Activated naive CD8-positive, alpha-beta T cell treated with anti-CD3 and anti-CD28 coated beads, Interleukin-2, amount 50 U/mL, for 16 hours (primary cell): ENCODE measurements at regions not wholly inside any gene's neighbourhood (a gene's known extent, or its start where the extent isn't known, plus 50 kb on each side); places are given as distances from the start of the nearest gene placed in this dataset.
"Not testable (repeated sequence)": the region's sequence is repeated elsewhere in the genome, so short reads cannot be mapped to it uniquely, and the experiment has no call there.

Experiments
- DNase-seq: peaks from one replicate; pipeline ENCODE4 v3.0.0-alpha.2; 2020; ENCODE audit warnings: low read depth, low spot score

DNA sequence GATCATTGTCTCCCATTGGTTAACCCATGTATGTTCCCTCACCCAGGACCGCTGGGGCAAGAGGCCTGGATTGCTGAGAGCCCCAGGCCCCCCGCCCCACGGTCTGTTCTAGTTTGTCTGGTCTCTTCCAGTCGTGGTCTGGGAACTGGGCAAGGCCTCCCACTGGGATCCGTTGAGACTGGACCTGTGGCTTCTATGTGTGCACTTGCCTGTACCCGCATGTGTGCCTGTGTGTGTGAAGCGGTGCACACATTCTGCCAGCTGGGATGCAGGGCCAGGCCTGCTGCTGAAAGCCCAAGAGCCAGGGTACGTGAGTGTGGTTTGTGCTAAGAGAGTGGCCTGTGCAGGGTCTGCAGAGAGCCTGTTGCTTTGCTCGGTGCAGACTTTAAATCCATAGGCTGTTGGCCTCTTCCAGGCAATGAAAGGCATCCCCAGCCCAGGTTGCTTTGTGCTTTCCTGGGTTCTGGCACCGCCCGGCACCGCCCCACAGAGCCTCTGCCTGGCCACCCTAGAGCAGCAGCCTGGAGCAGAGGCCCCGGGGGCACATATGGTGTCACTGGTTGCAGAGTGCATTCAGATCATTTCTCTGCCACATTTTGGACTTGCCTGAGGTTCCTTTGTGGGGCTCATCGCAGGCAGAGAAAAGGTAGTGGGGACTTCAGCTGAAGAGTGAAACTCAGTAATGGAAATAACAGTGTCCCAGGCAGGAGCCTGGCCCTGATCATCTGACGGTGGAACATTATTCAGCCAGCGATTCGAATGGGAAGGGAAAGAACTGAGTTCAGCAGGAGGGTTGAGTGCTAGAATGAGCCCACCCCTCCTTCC, 215.5 kb downstream of the GLRX3 start:
- no peak for DNase-seq

DNA sequence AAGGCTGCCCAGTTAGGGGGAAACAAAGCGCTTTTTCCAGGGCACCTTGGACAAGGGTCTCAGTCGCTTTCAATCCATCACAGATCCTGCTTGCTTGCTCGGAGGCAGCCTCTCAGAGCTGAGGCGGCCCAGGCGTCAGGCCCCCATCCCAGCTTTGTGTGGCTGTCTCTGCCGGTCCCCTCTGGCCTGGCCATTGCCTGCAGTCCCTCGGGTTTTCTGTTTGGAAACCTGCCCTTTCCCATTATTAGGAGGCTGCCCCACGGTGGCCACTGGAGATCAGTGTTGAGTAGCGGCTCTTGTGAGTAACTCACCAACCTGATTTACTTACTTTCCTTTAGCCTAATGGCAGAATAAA, 216.1 kb downstream of the GLRX3 start:
- DNase-seq, result no peak

GRCh38 chr10:130353928-130354572, 217.9 kb downstream of the GLRX3 start:
- DNase-seq, result no peak

DNA sequence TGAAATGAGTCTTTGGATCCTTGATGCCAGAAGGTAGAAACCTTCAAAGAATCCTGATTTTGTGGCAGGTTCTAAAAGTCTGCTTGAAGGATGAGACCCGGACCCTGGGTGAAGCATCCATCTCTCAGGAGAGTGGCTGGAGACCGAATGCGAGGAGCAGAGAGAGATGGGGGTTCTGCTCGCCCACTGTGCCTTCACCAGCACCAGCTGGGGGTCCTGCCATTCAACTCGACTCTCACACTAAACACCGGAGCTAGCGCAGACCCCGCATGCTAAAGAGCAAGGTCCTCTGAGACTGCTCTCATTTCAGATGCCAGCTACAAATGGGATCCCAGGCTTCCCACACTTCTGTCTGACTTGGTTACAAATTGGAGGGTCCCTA, 218.4 kb downstream of the GLRX3 start:
- DNase-seq, result no peak

DNA sequence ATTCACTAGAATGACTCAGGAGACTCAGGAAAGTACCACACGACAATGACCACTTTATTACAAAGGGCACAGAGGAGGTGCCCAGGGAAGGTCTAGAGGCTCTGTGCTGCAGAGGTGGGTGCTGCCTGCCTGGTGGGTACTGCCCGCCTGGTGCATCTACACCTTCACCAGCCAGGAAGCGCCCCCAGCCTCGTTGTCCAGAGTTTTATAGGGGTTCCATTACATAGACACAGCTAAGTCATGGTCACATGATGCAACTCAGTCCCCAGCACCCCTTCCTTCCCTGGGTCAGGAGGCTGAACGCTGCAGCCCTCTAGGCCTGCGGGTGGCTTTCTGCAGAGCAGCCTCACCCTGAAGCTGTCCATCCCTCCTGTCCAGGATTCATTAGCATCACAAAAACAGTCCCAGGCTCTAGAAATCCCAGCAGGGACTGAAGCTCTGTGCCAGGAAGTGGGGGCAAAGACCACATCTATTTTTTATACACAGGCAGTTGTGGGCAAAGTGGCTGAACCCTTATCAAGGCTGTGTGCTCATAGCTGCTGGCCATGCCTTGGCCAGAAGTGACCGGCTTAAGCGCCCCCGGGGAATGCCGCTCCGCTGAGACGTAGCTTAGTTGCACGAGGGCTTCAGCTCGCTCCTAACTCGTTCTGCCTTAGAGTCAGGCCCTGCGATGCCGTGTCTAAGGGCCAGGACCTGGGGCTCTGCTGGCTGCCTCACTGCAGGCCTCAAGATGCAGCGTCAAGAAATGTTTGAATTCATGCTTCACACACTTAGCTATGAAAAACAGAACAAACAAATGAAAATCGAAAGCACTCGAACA, 219.0 kb downstream of the GLRX3 start:
- no peak for DNase-seq

- DNase-seq, result not testable (repeated sequence)
Measured at GRCh38 chr10:130356429-130356828, 220.2 kb downstream of the GLRX3 start.

DNA sequence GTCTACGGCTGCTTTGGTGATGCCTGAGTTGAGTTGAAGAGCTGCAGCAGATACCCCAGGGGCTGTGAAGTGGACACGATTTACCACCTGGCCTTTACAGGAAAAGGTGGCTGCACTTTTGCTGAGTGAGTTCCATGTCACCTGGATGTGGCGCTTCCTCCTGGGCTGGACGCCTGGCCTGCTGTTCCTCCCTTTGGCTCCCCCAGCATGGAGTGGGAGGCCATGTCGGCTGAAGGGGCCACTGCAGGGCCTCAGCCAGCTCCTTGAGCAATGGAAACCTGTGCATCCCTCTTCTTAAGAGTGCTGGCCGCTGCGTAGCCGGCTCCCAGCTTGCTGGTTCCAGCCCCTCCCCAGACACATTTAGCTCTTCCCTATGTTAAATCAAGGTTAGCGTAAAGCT, 221.0 kb downstream of the GLRX3 start:
- DNase-seq, result no peak

GRCh38 chr10:130357951-130358350, 221.8 kb downstream of the GLRX3 start:
- DNase-seq, result no peak

- DNase-seq, result no peak
Measured at GRCh38 chr10:130358981-130359650, 222.9 kb downstream of the GLRX3 start.

DNA sequence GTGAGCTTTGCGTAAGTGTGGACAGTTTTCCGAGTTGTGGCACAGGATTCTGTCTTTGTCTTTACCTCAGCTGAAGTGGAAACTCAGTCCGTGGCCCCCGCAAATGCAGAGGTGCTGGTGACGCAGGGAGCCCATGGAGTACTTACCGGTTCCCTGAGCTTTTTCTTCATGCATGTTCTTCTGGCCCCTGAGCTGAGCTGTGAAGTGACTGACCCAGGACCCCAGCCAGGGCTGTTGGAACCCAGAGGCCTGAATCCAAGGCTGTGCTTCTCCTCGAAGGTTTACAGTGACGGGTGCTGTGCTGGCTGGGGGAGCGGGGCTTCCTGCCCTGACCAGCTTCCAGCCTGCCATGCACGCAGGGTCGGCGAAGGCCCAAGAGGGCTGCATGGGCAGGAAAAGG, 223.5 kb downstream of the GLRX3 start:
- DNase-seq, result no peak

DNA sequence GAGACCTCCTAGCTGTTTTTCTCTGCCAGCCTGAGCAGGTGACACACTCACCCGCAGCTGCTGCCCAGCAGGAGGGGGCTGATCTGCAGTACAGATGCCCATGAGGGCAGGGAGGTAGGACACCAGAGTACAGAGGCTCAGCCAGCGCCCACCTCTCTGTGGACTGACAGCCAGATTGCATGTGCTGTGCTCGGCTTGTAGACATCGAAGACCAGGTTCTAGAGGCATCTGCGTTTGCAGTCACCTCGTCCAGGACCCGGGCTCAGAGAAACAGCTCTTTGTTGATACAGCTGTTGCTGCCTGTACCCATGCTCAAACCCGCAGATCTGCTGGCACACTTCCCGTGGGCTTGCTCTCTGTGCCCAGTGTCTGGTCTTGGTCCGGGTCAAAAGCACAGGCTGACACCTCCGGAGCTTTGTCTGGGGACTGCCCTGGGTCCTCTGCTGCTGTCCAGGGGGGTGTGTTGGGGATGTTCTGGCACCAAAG, 224.7 kb downstream of the GLRX3 start:
- no peak for DNase-seq

DNA sequence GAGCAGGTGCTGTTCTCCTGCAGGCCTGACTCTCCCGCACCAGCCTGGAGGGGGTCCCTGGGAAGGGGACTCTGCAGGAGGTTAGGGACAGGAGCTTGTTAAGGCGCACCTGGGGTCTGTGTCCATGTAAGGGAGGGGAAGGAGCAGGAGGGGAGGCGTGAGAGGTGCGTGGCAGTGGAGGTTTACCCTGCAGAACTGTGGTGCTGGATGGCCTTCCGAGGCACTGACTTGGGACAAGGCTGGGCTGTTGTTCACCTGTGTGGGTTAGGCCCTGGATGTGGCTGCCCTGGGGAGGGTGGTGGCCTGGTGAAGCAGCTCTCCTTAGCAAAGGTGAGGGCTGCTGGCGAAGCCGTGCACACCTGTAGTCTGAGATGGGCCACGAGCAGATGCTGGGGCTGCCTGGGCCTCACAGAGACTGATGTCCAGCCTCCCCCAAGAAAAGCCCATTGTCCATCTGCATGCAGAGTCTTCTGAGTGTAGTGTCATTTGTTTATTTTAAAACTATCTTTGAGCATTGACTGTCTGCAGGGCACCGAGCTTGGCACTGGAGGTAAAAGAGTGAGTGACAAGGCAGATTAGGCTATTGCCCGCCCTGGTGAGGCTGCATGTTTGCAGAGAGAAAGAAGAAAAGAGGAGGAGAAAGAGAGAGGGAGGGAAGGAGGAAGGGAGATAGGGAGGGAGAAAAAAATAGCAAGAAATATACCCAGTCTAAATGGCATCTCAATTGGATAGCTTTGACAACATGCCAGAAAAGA, 225.3 kb downstream of the GLRX3 start:
- DNase-seq, result no peak

- DNase-seq, result no peak
Measured at GRCh38 chr10:130362308-130362761, 226.1 kb downstream of the GLRX3 start.

GRCh38 chr10:130363051-130363450, 226.9 kb downstream of the GLRX3 start:
- no peak for DNase-seq

DNA sequence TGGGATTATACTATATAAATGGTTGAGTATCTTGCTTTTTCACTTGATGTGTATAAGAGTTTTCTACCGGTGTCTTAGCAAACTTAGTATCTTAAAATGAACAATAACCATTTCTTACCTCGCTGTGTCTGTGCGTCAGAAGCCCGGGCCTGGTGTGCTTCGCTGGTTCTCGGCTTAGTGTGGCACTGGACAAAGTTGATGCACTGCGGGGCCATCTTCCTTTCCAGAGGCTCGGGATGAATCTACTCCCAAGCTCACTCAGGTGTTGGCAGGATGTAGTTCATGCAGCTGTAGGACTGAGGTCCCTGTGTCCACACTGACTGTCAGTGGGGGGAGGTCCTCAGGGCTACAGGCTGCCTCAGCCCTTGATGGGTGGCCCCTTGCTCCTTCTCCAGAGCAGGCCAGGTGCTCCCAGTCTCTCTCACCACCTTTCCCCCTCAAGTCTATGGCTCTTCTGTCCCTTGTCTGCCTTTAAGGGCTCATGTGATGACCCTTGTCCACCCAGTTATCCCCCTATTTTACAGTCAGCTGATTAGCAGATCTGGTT, 227.8 kb downstream of the GLRX3 start:
- DNase-seq, result no peak

DNA sequence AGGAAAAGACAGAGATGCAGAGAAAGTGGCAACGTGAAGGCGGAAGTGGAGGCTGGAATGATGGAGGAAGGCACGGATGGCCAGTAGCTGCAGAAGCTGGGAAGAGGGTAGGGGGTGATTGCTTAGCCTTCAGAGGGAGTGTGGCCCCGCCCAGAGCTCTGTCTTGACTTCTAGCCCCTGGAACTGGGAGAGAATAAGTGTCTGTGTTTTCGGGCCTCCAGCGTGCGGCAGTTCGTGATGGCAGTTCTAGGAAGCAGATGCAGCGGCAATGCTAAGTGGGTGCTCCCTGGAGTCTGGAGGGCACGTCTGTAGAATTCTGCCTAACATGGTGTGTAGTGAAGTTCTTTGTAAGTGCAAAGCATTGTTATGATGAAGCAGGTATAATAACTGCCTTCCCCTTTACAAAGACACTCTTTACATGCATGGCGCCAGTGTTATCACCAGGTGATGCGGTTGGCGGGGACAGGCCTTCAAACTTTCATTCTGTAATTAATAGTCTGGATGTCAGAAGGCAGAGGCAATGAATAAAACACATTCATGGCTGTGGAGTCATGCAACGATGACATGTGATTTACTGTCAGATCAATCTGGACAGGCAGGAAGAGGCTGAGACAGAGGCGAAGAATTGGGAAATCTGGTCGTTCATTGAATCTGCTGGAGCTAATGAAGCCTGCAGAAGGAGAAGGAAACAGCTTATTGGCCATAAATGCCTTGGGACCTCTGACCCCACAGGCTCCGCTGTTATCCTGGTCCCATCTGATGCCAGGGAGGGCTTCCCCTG, 228.6 kb downstream of the GLRX3 start:
- DNase-seq, result no peak

- DNase-seq, result no peak
Measured at GRCh38 chr10:130368761-130369560, 232.8 kb downstream of the GLRX3 start.

GRCh38 chr10:130369645-130370381, 233.6 kb downstream of the GLRX3 start:
- no peak for DNase-seq
